ENCODE measurements at regions not wholly inside any gene's neighbourhood (a gene's known extent, or its start where the extent isn't known, plus 50 kb on each side); places are given as distances from the start of the nearest gene placed in this dataset.

DNA sequence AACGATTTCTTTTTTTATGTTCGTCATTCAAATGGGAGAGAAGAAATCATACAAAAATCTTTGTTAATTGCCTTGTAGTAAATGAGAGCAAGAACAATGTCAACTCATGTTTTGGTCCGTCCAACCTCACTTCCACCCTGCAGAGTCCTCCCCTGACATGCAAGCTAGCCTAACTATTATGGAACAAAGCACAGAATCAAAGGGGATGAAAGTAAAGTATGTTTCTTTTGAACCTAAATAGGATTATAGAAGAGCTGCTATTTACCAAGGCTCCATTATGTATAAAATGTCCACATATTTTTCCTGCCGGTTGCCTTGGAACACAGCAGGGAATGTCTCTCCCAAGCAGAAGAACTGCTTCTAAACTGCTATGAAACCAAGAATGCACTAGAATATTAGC is 161.1 kb downstream of the MRPS30 start:
- TF ChIP-seq, protein P1, sequence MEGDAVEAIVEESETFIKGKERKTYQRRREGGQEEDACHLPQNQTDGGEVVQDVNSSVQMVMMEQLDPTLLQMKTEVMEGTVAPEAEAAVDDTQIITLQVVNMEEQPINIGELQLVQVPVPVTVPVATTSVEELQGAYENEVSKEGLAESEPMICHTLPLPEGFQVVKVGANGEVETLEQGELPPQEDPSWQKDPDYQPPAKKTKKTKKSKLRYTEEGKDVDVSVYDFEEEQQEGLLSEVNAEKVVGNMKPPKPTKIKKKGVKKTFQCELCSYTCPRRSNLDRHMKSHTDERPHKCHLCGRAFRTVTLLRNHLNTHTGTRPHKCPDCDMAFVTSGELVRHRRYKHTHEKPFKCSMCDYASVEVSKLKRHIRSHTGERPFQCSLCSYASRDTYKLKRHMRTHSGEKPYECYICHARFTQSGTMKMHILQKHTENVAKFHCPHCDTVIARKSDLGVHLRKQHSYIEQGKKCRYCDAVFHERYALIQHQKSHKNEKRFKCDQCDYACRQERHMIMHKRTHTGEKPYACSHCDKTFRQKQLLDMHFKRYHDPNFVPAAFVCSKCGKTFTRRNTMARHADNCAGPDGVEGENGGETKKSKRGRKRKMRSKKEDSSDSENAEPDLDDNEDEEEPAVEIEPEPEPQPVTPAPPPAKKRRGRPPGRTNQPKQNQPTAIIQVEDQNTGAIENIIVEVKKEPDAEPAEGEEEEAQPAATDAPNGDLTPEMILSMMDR (IDR thresholded peaks at IDR 0.05; ENCODE audit: poor library complexity), result no peak
- no peak for TF ChIP-seq EZH2 (IDR thresholded peaks at IDR 0.05; ENCODE audit: borderline replicate concordance)
